ENCODE measurements at regions not wholly inside any gene's neighbourhood (a gene's known extent, or its start where the extent isn't known, plus 50 kb on each side); places are given as distances from the start of the nearest gene placed in this dataset.

DNA sequence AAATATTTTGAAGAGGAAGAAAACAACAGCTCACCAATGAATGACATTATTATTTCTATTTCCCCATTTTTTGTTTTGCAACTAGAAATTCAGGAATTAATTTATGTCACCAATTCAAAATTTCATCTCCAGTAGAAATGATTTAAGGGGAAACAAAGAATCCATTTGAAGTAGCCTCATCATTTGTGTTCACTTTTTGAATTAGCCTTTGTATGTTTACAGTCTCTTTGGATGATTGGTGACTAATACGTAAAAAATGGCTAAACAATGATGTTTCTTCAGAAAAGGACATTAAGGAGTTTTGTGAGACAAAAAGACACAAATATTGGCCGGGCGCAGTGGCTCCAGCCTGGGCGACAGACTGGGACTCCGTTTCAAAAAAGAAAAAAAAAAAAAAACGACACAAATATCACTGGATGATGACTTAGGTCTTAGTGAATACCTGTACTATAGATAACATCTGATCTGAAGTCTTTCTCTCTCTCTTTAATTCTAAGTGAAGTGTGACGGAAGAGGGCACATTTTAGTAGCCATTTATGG lies 313.2 kb downstream of the PIK3C3 start:
- DNase-seq (ENCODE audit: low spot score): no peak

DNA sequence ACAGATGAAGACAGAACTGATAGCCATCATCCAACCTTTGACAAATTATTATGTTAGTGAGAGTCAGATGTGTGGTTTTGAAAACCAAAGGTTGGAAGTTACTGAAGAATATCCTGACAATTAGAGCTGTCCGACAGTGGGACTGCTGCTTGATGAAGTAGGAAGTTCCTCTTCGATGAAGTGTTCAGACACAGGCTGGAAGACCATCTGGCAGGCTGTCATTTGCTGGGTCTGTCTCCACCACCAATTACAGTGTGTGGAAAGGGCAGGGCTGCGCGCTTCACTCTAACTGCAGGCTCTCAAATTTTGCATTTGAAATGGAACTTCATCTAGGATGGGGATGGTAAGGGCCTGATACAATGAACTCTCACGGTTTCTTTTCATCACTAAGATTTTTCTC lies 313.8 kb downstream of the PIK3C3 start:
- DNase-seq (ENCODE audit: low spot score): no peak

DNA sequence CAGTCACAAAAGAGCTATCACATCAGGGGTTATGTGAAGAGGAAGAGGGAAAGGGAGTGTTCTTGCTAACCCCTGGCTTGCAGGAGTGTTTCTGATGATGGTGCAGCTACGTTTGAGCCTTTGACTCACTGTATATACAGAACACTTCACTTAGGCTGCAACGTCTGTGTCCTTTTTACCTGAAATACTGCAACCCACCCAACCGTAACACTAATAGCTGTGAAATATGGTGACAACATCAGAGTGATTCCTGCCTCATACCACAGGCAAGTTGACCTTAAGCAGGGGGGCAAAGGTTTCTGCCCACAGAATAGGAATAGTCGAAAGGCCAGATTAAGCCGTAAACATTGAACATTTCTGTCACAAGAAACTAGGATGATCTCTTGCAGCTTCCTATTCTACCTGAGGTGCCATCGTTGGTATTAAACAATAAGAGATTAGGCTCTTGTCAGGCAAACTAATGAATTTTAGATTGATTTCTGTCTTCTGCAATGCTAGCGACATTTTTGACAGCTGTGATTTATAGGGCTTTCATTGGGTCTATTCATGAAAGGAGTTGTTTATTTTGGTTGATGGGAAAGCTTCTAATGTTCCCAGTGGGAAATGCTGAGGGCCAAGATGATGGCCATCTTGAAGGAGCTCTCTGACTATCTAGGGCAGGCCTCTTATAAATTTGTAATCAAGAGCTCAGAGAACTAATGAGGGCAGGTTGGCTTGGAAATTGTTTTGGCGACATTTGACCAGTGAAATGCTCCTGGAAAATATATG lies 316.8 kb downstream of the PIK3C3 start:
- no peak for DNase-seq (ENCODE audit: low spot score)

DNA sequence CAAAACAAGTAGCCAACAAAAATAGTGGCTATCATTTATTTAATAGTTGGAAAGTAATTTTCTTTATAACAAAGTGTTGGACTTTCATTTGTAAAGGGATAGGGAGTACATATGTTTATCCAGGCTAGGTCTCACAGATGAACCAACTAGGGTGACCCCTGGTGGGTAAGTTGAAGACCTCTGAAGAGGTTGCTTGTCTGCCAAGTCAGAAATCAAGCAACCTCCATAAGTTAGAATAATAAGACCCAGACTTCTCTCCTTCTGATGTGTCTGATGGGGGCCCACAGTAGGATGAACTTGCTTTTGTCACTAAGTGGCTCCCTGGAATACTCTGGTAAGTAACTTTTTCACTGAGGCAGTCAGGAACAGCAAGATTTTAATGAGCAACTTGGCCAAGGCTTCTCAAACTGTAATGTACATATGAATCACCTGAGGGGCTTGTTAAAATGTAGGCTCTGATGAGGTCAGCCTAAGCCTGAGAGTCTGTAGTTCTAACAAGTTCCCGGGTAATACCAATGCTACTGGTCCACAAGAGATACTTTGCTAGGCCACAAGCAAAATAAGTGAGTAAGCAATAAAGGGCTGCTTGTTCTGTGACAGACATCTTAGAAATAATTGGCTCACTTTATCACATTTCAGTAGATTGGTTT lies 319.6 kb downstream of the PIK3C3 start:
- DNase-seq (ENCODE audit: low spot score): no peak

DNA sequence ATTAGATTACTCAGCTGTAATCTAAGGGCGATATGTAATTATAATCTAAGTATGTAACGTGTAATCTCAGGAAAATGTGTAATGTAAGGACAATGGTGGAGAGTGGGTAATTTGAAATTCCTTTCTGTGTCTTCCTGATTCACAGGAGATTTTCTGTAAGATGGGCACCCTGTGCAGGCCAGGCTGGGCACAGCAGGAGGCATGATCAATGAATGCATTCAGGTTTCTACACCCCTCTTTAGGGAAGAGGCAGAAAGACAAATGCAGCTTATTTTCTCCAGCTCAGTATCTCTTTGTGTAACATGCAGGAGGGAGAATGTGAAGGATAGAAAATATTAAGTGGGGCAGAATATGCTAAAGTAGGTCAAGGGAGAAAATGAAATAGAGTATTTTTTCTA lies 320.1 kb downstream of the PIK3C3 start:
- DNase-seq (ENCODE audit: low spot score): no peak

DNA sequence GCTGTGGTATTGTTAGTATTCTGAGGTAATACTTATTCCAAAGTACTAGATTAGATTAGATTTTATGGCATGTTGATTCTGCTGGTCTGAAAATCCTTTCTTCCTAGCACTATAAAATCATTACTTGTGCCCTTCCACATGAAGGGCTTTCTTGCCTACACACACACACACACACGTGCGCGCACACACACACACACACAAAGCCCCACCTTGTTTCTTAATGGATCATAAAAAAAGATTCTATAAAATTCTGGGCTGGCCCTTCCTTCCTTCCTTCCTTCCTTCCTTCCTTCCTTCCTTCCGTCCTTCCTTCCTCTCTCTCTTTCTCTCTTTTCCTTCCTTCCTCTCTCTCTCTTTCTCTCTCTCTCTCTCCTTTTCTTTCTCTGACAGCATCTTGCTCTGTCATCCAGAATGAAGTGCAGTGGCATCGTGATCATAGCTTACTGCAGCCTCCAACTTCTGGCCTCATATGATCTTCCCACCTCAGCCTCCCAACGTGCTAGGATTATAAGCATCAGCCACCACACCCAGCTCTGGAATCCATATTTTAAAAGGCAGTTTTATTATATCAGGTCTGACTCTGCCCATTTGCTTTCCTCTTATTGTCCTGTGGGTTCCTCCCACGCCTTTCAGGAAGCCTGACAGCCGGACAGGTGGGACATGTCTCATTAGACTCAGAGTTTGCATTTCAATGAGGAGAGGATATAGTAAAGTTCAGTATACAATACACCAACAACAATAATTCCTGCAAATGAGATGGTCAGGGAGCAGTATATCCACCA lies 321.1 kb downstream of the PIK3C3 start:
- DNase-seq (ENCODE audit: low spot score): no peak

DNA sequence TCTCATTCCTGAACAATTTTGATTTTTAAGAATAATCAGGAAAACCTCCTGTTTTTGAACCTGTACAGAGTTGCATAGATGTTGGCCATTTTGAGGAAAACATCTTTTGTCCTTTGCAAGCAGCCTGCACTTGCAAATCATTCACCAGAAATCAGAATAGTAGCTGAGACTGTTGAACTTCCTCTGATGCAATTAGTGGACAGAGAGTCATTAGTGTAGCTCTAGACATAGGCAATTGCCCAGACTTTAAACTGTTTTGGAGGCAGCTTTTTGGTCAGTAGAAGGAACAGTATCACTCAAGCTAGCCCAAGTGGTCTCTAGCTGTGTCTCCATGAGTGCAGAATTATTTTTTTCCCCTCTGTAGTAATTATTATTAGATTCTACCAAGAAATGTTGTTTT lies 326.1 kb downstream of the PIK3C3 start:
- DNase-seq (ENCODE audit: low spot score): no peak

DNA sequence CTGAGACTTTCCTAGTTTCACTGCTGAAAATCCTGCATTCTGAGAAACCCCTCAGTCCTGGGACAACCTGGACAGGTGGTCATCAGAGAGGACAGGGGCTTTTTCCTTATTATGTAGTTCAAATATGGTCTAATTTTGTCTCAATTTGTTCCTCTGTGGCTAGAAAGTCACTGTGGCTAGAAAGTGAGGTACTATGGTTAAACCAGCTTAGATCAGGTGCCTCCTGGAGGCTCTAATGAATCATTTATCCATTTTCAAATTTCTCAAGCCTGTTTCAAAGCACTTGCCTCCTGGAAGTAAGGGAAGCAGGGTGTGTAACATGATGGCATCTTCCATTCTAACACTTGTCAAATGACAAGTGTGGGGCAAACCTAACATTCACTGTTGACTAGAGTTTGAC lies 326.8 kb downstream of the PIK3C3 start:
- no peak for DNase-seq (ENCODE audit: low spot score)

DNA sequence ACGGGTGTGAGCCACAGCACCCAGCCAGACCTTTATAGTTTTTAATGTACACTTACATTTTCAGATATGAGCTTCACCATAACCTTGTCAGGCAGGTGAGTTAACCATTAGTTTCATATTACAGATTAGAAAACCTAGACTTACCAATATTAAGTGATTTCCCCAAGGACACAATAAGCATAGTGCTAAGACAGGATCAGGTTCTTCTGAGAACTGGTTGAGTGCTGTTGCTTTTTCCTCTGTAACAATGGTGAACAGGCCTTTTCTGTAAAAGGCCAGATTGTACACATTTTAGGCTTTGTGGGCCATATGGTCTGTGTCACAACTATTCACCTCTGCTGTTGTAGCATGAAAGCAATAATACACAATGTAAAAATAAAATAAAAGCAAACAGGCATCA lies 332.0 kb downstream of the PIK3C3 start:
- no peak for DNase-seq (ENCODE audit: low spot score)

DNA sequence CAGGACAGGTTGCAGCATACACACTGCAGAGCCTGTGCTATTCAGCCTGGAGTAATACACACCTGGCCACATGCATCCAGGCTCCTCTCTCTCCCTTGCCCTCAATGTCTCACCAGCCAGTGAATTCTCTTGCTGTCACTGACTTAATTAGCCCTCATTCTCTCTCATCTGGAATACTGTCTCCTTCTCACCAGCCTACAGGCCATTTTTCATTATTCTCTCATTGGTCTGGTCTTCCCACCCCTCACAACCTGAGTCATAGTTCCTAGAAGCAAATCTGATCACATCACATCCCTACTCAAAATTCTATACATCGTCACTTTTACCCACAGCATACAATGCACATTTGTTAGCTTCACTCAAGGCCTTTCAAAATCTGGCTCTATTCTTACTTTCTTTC lies 333.1 kb downstream of the PIK3C3 start:
- no peak for DNase-seq (ENCODE audit: low spot score)

DNA sequence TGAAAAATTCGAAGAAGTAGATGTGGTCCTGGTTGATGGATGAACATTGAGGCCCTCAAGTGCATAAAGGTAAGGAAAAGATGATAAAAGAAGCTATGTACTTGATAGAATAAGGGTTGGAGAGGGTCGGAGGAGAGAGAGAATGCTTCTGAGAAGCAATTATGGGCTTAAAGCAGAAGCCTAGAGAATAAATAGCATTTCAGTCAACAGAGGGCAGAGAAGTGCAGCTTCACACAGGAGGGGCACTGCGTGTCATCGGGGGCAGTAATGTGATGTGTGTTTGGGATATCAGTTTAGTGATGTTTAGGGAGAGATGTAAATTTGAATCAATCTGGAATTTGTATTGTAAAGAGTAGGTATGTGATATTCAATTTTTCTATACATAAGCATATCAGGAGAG lies 334.5 kb downstream of the PIK3C3 start:
- no peak for DNase-seq (ENCODE audit: low spot score)

DNA sequence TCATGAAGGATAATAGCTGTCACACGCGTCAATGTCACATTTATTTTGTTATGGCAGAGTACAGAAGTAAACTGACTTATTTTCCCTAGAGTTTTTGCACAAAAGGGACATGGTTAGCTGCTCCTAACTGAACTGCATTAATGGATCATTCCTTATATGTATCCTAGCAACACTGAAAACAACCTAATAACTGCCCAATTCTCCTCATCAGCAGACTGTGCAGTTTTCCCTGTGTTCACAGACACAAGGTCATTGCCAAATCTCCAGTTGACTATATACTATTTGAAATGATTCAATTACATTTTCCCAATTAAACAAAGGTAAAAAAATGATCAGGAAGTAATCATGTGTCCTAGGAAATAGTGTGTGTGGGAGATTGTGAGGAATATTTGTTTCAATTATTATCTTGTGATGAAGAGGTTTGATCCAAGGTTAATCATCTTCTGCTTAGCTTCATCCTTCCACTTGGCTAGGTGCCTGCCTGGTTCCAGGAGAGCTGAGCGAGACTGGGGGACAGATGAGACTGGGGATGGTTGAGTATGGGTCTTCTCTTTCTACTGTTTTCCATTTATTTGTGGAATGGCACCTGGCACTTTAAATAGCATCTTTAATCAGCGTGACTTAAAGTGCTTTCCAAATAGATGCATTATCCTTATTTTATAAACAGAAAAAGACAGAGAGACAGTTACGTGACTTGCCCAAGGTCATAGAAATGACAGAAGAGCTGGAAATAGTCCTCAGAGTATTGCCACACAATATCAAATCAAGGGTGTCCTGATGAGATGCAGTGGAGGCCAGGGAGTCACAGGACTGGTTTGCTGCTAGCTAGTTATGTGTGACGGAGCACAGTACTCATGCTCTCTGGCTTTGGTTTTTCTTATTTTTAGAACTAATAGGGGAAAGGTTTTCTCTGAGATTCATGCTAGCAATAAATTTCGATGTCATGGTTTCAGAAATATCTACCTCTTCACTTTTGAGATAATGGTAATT lies 335.6 kb downstream of the PIK3C3 start:
- DNase-seq (ENCODE audit: low spot score): no peak

DNA sequence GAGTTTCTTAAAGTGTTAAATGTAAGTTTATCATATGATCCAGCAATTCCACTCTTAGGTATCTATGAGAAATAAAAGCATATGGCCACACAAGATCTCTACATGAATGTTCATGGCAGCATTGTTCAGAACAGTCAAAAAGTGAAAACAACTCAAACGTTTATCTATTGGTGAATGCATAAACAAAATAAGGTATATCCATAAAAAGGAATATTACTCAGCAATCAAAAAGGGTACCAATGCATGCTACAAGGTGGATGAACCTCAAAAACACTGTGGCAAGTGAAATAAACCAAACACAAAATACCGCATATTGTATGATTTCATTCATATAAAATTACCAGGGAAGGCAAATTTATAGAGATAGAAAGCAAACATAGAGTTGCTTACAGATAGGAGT lies 337.6 kb downstream of the PIK3C3 start:
- DNase-seq (ENCODE audit: low spot score): no peak

DNA sequence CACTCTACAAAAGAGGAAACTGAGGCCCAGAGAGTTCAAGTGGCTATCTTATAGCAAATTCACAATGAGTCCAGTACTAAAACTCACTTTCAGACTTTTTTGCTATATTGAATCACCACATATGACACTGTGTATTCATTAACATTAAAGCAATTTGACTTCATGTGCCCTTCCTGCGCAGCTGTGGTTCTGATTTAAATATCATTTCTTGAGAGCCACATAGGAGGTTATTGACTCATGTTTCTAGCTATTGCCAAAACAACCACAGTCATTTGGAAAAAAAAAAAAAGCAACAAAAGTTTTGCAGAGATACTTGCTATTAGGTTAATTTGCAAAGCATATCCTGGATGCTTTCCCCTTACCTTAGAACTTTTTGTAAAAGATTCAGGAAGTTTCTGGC lies 341.2 kb downstream of the PIK3C3 start:
- DNase-seq (ENCODE audit: low spot score): no peak

DNA sequence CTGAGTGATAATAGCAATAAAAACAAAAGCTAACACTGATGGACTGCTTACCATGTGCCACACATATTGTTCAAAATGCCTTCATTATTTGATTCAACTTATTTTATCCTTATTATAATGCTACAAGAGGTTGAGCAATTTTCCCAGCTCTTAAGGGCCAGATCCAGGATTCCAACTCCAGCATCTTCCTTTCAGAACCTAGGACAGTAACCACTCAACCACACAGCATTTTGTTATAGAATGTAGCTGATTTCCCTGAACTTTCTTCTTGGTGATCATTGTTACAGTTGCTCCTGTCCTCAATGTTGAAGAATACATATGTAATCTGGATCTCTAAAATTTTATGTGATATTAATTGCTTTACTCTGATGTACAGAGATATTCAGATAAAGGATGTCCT lies 341.7 kb downstream of the PIK3C3 start:
- no peak for DNase-seq (ENCODE audit: low spot score)

DNA sequence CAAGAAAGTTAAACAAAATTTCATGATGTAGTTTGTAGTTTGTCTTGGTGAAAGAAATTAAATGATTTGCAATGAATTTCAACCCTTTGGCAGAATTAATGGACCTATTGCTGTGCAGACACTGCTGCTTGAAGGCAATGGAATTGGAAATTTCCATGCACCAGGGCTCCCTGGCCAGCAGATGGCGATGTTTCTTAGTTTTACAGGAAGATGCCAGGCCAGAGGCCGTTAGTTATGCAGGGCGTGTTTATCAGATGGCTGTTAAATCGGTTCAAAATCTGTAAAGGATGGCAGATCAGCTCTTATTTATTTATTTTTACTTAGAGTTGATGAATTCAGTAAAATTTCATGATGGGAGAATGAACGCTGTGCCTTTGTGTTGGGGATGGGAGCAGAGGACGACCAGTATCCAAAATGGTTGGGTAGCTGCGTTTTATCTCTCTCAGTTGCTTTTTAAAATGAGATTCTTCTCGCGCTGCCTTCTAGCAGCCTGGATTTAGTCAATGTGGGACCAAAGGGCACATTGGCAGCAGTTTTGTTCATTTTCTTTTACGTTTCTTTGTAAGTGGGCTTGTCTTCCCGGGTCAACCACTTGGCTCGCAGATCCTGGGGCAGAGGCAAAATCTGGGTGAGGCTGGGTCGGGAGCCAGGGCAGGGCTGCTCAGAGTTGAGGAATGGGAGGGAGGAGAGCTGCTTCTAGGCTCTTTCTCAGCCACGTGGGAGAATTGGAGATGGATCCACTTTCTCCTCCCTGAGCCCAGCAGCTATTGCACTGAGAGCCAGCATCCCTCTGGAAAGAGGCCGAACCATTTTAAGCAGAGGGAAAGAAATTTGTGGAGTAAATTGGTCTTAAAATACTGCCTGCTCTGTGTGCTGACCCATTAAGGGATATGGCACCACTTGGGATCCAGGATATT lies 344.0 kb downstream of the PIK3C3 start:
- DNase-seq (ENCODE audit: low spot score): peak; percentile 53

DNA sequence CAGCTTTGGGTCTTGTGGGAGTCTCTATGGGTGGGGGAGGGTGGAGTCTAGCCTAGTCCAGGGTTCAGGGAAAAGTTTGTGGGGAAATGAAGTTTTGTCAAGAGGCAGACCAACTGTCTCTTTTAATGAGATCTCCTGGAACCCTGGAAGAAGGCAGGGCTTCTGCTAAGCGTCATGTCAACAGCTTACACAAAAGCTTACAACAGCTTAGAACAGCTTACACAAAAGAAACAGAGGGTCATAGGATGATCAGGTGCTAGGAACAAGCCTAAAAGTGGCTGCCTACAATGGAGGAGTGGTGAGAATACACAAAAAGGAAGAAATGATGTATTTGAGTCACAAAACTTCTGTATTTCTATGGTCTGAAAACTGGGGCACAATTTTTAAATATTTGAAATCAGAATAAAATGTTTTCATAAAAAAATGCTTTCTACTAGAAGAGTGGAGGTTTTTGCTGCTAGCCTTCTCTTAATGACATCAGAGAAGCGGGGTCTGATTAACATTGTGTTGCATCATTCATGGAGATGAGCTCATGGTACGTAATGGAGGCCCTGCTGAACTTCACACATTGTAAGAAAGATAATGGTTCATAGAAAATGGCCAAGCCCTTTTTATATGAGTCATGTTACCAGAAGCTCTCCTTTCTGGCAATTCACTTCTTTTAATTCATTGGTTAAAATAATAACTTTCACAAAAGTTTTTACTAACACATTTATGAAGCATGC lies 351.0 kb downstream of the PIK3C3 start:
- no peak for DNase-seq (ENCODE audit: low spot score)

DNA sequence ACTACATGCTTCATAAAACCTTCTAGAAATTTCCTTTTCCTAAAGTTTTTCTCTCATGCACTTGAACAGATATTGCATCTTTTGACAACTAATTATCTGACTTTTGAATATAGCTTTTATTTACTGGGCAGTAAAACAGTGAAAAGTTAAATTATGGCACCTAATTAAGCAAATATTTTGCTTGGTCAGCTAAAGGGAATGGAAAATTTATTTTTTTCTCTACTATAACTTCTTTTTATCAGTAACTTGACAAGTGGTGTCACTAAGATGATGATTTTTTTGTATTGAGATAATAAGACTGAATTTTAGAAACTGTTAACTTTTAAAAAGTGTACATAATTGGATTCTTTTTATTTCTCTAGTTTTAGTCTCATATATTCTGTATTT lies 351.6 kb downstream of the PIK3C3 start:
- no peak for DNase-seq (ENCODE audit: low spot score)

DNA sequence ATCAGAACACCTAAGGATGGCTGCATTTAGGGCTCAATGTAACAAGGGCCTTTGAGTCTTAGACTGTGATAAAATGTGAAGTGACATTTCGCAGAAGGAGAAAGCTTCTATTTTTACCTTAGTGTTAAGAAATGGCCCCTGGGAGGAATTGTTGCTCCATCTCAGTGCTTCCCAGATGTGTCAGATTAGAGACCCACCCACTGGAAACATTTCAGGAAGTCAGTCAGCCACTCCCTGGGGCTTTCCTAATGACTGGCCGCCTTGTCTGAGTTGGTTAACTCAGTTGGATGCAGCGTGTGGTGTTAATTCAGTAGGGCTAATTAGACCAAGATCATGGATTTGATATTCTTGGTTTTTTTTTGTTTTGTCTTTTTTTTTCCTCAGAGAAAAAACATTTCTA lies 355.9 kb downstream of the PIK3C3 start:
- DNase-seq (ENCODE audit: low spot score): no peak

DNA sequence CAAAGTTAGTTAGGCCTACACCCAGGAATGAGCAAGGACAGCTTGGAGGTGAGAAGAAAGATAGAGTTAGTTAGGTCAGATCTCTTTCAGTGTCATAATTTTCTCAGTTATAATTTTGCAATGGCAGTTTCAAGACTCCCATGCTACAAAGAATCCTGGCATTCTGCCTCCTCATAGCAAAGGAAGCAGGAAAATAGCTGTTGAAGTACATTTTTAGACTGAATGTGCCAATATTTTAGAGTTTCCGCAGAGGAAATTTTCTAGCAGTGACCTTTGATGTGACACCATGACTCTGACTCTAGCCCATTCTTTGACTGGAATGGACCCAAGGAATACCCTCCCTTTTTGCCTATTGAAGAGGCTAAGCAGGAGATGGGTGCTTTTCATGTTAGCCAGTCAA lies 371.7 kb downstream of the PIK3C3 start:
- DNase-seq (ENCODE audit: low spot score): no peak

All from hematopoietic multipotent progenitor cell treated with erythropoietin and hydrocortisone succinate and interleukin-3 and kit ligand, for 17 days (in vitro differentiated cells).